GM12872 (cell line): ENCODE measurements at regions not wholly inside any gene's neighbourhood (a gene's known extent, or its start where the extent isn't known, plus 50 kb on each side); places are given as distances from the start of the nearest gene placed in this dataset.

Experiments
- CTCF ChIP-seq: IDR thresholded peaks from 3 replicates; pipeline ENCODE4 v1.5.1; 2011; ENCODE audit warnings: low read depth, mild to moderate bottlenecking, low read length, moderate library complexity; ENCODE audit not compliant: insufficient read depth

GRCh38 chr18:27865431-27865830, 311.5 kb downstream of the CDH2 start:
- no peak for TF ChIP-seq CTCF

GRCh38 chr18:27863780-27864430, 313.0 kb downstream of the CDH2 start:
- TF ChIP-seq CTCF, result no peak

DNA sequence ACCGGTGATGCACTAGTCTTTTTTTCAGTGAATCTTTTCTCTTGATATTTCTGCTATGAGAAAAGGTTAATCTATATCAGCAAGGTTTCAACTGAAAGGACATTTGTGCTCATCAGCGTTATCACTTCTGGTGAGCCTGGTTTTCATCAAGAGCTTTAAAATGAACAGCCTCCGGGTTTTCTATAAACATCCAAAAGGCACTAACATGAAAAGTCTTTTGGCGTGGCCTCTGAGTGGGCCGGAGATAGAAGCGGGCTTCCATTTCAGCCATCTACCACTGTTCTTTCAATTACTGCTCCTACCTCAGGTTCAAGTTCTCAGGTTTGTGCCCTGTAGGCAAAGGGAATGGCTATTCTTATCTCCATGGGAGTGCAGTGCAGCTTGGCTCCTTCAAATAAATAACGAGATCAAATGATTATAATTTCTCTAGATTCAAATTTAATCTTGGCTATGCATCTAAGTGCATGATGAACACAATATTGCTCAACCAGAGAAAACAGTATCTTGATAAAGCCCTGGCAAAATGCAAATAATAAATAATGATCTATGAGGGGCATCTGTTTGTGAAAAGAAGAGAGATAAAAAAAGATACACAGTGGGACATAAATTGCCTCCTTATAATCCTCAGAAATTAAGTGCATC, 314.8 kb downstream of the CDH2 start:
- no peak for TF ChIP-seq CTCF

DNA sequence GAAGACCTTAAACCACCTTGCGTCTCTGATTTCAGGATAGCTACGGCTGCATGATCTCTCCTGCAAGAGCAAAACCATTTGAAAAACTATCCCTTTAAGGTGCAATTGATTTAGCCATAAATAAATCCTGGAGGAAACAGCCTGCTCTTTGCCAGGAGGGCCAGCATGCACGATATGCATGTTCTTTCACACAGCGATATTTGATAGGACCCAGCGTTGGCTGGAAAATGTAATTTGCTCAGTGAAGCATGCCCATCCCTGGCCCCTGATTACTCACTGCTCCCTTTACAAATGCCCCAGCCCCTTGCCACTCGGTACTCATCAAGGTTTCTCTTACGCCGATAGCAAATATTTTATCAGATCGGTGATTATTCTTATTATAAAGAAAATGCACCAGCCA, 315.4 kb downstream of the CDH2 start:
- TF ChIP-seq CTCF, result no peak

GRCh38 chr18:27860701-27861107, 316.2 kb downstream of the CDH2 start:
- TF ChIP-seq CTCF, result no peak

DNA sequence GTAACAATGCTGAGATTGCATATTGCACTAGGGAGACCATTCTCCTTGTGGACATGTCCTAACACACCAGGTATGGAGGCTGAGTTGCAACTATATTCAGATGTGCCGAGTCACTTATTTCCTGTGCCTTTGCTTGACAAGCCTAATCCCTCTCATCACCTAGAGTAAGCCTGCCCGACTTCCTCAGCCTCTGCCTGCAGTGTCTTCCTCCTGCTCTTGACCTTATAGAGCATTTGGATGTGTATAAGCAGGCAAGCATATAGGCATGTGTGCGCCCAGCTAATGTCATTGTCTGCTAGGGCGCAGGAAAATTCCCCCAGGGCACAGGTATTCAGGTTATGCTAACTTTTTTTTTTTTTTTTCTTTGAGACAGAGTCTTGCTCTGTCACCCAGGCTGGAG, 316.9 kb downstream of the CDH2 start:
- TF ChIP-seq CTCF, result no peak

GRCh38 chr18:27856820-27857219, 320.1 kb downstream of the CDH2 start:
- no peak for TF ChIP-seq CTCF

DNA sequence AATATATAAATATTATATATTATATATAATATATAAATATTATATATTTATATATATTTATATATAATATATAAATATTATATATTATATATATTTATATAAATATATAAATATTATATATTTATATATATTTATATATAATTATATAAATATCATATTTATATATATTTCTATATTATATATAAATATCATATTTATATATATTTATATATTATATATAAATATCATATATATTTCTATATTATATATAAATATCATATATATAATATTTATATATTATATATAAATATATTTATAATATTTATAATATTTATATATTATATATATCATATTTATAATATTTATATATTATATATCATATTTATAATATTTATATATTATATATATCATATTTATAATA, 321.4 kb downstream of the CDH2 start:
- no peak for TF ChIP-seq CTCF
